Left ventricle myocardium inferior (tissue), 1 donor: ENCODE measurements at regions not wholly inside any gene's neighbourhood (a gene's known extent, or its start where the extent isn't known, plus 50 kb on each side); places are given as distances from the start of the nearest gene placed in this dataset.
A peak's percentile ranks its signal among the peaks of the same experiment; 100 is the strongest.

Source experiments
- DNase-seq: peaks from one replicate; pipeline ENCODE4 v3.0.0-alpha.2; 2020
- H3K27ac ChIP-seq: fragments of 200-600 bp; replicated peaks from 2 replicates; pipeline ENCODE4 v1.8.0; 2021
- H3K27me3 ChIP-seq: fragments of 200-600 bp; 2 replicates; pipeline ENCODE4 v1.8.0; 2021; ENCODE audit warnings: low read depth
- H3K36me3 ChIP-seq: fragments of 200-600 bp; 2 replicates; pipeline ENCODE4 v1.8.0; 2021
- H3K4me1 ChIP-seq: fragments of 200-600 bp; 2 replicates; pipeline ENCODE4 v1.8.0; 2021
- H3K4me3 ChIP-seq: fragments of 200-600 bp; 2 replicates; pipeline ENCODE4 v1.8.0; 2021; ENCODE audit warnings: mild to moderate bottlenecking, moderate library complexity
- H3K9me3 ChIP-seq: fragments of 200-600 bp; replicated peaks from 2 replicates; pipeline ENCODE4 v1.8.0; 2021
- intact Hi-C: fragments of 100-400 bp; cut with micrococcal nuclease; formaldehyde crosslinking; loops from one replicate; pipeline ENCODE4 v1.11.0; 2022
- TF ChIP-seq, protein P1 (sequence below): fragments of 200-600 bp; IDR thresholded peaks from 2 replicates; pipeline ENCODE4 v1.8.0; 2021; ENCODE audit warnings: antibody characterized with exemption, mild to moderate bottlenecking, borderline replicate concordance
- donor health status: DM: no; HTN: yes; CAD: no; lungs with severe emphysema.

DNA sequence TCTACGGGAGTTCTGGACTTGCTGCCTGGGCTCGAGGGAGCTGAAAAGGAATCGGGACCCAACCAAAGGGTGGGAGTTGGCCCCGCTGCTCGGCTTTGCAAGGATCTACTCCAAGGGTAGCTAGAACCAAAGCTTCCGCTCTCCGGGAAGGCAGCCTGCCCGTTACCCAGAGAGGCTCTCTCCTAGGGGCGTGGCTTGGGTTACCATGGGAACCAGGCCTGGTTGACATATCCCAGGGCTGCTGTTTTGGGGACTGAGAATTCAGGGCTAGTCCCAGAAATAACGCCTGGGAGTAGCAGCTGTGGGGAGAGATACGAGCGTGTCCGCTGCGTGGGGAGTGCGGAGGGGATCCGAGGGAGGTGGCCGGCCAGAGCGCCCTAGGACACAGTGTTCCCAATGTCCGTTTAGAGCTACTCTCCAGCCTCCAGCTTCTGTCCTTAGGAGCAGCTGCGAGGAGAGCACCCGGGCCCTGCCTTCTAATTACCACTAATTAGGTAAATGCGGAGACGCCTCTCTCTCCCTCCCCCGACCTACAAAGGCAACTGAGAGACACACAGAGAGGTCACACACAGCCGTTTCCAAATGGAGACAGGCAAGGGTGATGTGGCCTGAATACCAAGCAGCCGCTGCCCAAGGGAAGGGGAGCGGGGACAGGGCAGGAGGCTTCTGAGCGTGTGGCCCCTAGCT is 141.6 kb upstream of the CADM1 start:
- Histone ChIP-seq H3K9me3 (no peaks in the 10 kb centered on the region), H3K4me1 (no peaks in the 10 kb centered on the region), H3K36me3 (no peaks in the 10 kb centered on the region), H3K4me3 (no peak overlapping the region), H3K27ac (no peak overlapping the region), H3K27me3 (peaks cover 60% of the 10 kb centered on the region)
- TF ChIP-seq, protein P1, sequence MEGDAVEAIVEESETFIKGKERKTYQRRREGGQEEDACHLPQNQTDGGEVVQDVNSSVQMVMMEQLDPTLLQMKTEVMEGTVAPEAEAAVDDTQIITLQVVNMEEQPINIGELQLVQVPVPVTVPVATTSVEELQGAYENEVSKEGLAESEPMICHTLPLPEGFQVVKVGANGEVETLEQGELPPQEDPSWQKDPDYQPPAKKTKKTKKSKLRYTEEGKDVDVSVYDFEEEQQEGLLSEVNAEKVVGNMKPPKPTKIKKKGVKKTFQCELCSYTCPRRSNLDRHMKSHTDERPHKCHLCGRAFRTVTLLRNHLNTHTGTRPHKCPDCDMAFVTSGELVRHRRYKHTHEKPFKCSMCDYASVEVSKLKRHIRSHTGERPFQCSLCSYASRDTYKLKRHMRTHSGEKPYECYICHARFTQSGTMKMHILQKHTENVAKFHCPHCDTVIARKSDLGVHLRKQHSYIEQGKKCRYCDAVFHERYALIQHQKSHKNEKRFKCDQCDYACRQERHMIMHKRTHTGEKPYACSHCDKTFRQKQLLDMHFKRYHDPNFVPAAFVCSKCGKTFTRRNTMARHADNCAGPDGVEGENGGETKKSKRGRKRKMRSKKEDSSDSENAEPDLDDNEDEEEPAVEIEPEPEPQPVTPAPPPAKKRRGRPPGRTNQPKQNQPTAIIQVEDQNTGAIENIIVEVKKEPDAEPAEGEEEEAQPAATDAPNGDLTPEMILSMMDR = no peak
- intact Hi-C loops = no loop called here
- DNase-seq = peak; percentile 63

DNA sequence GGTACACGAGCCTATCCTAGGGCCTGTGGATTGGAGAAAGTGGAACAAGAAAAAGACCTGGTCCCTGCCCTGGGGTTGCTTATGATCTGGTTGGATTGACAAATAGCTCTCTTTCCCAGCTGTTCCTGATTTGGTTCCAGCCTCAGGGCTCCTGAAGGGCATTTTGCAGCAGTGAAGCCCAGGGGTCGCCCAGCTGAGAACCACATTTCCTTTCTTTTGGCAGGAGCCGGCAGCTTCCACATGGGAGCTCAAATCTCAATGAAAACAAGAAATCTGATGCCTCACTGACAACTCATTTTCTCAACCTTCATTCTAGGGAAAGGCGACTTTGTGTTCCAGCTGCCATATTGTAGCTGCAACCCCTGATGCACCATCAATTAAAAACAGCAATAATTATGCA is 140.6 kb upstream of the CADM1 start:
- Histone ChIP-seq H3K4me3 (no peak overlapping the region), H3K9me3 (no peaks in the 10 kb centered on the region), H3K36me3 (no peaks in the 10 kb centered on the region), H3K4me1 (no peaks in the 10 kb centered on the region), H3K27ac (no peak overlapping the region), H3K27me3 (peaks cover 59% of the 10 kb centered on the region)
- intact Hi-C loops = no loop called here
- TF ChIP-seq, protein P1 = no peak
- DNase-seq = no peak

DNA sequence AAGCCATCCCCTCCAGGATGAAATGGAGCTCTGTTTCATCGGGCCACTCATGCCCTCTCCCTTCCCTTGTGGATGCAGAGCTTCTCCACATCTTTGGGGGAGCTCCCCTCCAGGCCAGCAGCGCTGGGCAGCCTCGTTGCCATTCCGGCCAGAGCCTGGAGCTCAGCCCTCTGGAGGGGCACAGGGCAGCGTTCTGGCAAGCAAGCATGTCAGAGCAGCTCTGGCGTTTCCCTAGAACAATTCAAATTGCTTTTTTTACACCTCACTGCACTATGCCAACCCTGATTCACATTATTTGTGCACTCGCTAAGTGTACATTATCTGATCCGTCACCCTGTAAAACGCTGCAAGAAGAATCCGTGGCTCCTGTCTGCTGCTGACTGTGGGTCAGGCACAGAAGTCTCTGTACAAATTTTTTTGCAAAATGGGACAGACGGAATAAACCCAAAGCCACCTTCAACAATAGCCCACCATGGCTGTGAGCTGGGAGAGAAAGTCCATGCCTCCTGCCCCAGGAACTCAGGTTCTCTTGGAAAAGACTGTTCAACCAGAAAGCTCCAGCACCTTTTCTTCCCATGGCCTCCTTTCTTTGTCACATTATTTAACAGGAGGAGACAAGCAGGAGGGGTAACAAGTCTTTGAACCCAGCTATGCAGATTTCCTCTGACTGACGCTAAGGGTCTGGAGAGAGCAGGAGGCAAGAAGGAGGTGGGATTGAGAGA is 139.5 kb upstream of the CADM1 start:
- TF ChIP-seq, protein P1 = no peak
- peaks cover 58% of the 10 kb centered on the region for H3K27me3 ChIP-seq
- DNase-seq = no peak
- H3K4me3 ChIP-seq = no peak overlapping the region
- no peaks in the 10 kb centered on the region for H3K4me1 ChIP-seq
- no peak overlapping the region for H3K27ac ChIP-seq
- intact Hi-C loops = no loop called here
- H3K36me3 ChIP-seq = no peaks in the 10 kb centered on the region
- H3K9me3 ChIP-seq = no peaks in the 10 kb centered on the region

DNA sequence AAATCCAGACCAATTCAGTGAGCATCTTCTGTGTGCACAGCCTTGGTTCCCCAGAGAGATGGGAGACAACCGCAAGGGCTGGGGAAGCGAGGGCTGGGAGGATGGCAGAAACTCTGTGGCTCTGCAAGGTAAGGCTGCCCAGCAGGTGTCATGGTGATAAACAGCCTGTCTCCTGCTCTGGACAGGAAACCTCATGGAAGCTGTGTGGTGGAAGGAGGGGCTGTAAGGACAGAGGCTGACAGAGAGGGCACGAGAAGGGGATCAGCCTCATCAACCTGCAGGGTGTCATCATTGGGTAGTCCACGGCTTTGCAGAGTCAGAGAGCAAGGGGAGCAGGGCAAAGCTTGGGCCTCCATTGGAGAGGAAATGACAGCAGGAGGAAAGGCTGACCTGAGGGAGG is 138.4 kb upstream of the CADM1 start:
- Histone ChIP-seq H3K4me1 (no peaks in the 10 kb centered on the region), H3K36me3 (no peaks in the 10 kb centered on the region), H3K27me3 (peaks cover 56% of the 10 kb centered on the region), H3K27ac (no peak overlapping the region), H3K9me3 (no peaks in the 10 kb centered on the region), H3K4me3 (no peak overlapping the region)
- intact Hi-C loops = no loop called here
- TF ChIP-seq, protein P1 = no peak
- no peak for DNase-seq

DNA sequence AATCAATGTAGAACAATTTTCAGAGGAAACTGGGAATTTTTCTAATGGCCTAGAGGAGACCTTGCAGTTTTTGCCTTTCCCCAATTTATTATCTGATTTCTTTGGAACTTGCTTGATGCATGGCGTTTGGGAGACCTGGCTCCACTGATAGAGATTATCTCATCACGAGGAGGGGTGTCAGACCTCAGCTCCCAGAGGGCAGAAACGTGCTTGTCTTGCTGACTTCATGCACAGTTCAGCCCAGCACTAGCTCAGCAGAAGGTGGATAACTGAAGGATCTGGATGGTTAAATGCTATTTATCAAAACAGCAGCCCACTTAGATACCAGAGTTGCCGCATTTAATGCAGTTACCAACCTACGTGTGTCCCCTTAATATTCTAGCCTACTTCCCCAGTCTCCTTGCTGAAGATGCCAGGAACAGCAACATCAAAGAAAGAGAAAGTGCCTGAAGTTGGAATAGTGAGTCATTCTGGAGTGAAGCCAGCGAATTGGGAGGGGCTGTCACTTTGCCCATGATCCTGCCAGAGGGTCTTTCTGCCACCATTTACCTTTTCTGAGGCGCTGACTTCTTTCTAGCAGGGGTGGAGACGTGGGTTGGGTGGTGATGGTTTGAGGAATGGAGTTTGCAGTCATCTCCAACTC is 133.5 kb upstream of the CADM1 start:
- Histone ChIP-seq H3K27ac (no peak overlapping the region), H3K4me1 (no peaks in the 10 kb centered on the region), H3K9me3 (no peaks in the 10 kb centered on the region), H3K4me3 (no peak overlapping the region), H3K36me3 (no peaks in the 10 kb centered on the region), H3K27me3 (peaks cover 15% of the 10 kb centered on the region)
- intact Hi-C loops = no loop called here
- no peak for DNase-seq
- TF ChIP-seq, protein P1 = no peak
